SIG-M5 (cell line): ENCODE measurements at regions not wholly inside any gene's neighbourhood (a gene's known extent, or its start where the extent isn't known, plus 50 kb on each side); places are given as distances from the start of the nearest gene placed in this dataset.
"Not testable (repeated sequence)": the region's sequence is repeated elsewhere in the genome, so short reads cannot be mapped to it uniquely, and the experiment has no call there.

Source experiments
- DNase-seq: peaks from one replicate; lab custom pipeline; 2025; lab: John Stamatoyannopoulos, UW

DNA sequence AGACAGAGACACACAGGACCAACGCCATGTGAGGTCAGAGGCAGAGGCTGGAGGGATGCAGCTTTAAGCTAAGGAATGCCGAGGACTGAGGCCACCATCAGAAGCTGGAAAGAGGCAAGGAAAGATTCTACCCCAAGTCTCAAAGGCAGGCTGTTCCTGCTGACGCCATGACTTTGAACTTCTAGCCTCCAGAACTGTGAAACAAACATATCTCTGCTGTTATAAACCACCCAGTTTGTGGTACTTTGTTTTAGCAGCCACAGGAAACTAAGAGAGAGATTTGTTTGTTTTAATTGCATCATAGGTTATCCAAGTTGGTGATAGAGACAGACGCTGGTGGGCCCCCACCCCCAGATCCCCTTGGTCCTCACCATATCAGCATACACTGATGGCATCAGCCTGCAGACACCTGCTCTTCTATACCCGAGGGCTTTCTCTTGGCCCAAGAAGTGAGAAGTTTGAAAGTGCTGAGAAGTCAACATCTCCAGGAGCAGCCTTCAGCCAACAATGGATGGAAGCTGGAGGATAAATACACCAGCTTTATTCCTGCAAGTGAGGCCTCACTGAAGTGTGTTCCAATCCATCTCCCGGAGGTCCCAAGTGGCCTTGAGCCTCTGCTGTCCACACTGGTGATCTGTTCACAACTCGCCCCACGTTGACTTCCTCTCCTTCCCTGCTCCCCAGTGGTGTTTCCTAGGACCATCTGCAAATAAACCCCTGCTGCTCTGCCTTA is 154.7 kb downstream of the BTBD3 start:
- no peak for DNase-seq

DNA sequence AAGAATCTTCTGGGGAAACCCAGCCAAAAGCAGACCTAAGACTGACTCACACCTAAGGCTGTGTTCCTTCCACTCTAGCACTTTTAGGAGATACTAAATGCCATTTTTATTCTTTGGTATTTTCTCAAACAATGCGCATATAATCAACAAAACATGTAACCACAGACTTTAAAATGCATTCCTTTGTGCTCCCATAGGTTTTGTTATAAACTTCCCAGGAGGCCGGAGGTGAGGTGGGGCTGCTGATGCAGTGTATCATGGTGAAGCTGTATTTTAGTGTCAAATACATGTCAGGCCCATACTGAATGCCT is 155.2 kb downstream of the BTBD3 start:
- no peak for DNase-seq

DNA sequence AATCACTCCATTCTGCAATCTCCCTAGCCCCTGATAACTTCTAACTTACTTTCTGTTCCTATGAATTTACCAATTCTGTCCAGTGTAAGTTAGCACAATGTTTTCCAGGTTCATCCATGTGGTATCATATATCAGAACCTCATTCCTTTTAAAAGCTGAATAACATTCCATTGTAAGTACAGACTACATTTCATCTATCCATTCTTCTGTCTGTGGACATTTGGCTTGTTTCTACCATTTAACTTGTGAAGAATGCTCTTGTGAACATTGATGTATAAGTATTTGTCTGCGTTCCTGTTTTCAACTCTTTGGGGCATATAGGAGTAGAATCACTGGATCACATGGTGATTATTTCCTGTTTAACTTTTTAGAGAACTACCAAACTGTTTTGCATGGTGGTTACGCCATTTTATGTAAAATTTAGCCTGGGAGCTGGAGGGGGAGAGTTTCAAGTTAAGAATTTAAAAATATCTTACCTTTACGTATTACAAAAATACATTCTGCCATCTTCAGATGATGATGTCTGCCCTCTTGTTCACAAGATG is 156.5 kb downstream of the BTBD3 start:
- no peak for DNase-seq

DNA sequence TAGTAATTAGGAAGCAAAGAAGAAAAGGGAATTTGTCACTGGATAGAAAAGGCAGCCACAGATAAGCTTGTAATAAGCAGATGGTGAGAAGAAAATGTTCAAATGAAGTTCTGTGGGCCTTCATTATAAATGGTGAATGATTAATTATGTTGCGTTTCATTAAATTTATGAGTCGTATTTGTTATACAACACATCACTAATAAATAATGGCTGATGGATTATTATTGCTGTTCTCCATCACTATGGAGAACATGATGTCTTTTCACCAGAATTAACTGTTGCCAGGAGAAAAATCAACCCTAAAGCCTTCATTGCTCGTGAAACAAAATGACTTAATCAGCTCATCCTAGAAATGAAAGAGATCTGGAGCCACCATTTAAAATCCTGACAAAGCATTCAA is 158.5 kb downstream of the BTBD3 start:
- no peak for DNase-seq

DNA sequence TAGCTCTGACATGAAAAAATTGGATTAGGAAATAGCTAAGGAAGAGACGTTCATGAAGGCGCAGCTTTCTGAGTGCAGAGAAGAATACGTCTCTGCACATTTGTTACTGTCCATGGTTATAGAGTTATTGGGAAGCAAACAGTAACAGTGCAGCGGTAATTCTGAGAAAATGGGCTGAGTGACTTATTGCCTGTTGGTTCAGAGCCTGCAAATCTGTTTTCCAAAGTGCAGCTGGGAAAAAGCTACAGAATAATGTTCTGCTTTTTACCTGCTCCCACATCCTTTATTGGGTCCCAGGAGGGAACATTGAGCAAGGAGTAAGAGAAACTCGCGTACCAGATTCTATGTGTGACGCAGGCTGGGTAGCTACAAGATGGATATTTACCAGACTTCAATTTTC is 160.2 kb downstream of the BTBD3 start:
- no peak for DNase-seq

DNA sequence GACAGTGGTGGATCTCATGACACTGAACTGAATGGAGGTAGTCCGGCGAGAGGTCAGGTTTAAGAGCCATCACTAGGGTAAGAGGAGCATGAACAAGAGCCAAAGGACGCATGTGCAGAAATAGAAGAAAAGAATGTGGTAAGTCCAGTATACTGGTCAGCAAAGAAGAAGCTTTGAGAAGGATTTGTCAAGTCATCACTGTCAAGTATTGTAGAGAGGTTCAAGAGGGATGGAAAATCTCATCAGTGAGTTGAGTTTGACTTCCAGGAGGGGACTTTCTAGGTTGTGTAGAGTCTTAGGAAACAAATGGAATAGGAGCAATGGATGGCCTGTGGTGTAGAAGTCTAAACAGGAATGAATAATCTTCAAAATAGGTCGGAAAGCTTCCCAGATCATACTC is 161.8 kb downstream of the BTBD3 start:
- no peak for DNase-seq

DNA sequence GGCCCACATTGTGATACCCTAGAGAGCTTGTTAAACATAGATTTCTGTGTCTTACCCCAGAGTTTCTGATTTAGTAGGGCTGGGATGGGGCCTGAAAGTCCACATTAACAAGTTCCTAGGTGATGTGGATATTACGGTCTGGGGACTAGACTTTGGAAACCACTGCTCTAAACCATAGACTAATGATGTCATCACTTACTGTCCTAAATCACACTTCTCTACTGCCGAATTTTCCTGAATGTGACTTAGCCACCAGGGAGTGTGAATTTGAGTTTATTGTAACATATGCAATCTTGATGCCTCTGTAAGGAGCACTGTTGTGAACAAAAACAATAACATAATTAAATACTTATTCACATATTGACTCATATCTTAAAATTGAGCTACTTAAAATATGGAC is 165.6 kb downstream of the BTBD3 start:
- no peak for DNase-seq

DNA sequence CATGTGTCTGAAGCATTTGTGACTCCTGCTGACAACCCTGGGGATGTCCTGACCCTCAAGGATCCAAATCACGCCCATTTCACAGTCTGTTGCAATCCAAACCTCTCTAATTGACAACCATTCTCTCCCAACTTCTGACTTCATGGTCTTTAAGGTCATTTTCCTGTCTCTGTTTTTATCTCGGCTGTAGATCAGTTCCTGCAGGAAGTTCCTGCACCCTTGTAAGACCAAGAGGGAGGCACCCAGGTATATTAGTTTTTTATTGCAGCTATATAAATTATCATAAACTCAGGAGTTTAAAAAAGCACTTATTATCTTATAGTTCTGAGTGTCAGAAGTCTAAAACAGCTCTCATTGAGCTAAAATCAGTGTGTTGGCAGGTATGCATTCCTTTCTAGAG is 166.8 kb downstream of the BTBD3 start:
- DNase-seq = no peak

DNA sequence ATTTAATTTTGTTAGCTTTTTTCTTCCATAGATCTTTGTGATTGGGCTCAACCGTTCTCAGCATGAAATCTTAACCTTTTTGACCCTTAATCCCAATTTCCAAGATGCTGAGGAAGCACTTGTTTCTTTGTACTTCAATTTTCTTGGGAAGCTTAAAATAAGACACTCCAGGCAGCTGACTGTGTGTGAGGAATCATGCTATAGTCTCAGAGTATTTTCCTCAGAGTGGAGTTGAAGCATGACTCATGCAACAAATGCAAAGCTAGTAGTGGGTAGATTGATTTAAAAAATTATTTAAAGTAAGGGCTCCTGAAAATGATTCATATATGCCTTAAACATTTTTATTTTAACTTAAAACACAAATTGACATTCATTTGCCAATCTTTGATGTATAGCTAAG is 168.7 kb downstream of the BTBD3 start:
- DNase-seq = no peak

DNA sequence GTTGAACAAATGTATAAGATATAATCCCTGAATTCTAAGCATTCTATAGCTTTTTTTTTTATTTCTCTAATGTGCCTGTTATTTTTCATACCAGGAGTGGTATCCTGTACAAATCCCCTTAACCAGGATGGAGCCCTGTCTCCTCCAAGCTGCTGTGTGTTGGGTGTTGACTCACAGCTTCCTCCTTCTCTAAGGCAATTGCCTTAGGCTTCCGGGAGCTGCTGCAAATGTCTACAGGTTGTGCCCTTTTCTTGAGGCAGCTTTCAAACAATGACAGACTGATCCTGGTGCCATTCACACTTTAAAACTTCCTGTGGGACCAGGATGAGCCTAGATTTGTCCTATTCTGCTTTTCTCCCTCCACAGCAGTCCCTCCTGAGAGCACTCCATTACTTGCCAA is 173.2 kb downstream of the BTBD3 start:
- DNase-seq = no peak

DNA sequence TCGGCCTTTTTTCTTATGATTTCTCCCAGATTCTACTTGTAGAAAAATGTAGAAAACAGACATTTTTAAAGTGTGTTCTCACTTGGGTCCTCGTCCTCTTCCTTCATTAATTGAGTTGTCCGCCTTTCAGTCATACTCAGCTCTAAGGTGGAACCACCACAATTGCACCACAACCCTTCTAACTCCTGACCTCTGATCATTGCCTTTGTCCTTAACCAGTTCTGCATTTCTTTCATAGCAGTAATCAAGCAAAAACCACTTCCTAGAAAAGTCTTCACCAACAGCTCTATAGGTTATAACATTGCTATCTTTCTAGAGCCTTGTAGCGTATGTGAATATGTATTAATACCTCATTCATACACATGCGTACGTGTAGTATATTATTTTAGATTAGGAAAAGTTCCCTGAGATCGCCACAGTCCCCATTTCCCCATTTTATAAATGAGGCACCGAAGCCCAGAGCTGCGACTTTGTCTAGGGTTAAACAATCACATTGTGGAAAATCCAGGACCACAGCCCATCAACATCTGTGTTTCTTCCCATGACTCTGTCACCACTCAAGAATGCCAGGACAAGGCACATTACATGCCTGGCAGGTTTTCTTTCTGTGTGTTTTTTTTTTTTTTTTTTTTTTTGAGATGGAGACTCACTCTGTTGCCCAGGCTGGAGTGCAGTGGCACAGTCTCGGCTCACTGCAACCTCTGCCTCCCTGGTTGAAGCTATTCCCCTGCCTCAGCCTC is 175.5 kb downstream of the BTBD3 start:
- DNase-seq = no peak

DNA sequence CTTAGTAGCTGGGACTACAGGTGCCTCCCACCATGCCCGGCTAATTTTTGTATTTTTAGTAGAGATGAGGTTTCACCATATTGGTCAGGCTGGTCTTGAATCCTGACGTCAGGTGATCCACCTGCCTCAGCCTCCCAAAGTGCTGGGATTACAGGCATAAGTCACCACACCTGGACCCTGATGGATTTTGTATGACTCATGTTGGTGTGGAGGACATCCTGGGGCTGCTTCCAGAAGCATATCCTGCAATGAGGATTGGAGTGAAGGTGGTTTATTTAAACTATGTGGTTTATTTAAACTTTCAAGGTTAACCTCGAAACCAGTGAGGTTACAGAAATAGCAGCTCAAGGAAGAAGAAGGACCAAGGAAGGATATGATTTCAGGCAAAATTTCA is 176.1 kb downstream of the BTBD3 start:
- not testable (repeated sequence) for DNase-seq

DNA sequence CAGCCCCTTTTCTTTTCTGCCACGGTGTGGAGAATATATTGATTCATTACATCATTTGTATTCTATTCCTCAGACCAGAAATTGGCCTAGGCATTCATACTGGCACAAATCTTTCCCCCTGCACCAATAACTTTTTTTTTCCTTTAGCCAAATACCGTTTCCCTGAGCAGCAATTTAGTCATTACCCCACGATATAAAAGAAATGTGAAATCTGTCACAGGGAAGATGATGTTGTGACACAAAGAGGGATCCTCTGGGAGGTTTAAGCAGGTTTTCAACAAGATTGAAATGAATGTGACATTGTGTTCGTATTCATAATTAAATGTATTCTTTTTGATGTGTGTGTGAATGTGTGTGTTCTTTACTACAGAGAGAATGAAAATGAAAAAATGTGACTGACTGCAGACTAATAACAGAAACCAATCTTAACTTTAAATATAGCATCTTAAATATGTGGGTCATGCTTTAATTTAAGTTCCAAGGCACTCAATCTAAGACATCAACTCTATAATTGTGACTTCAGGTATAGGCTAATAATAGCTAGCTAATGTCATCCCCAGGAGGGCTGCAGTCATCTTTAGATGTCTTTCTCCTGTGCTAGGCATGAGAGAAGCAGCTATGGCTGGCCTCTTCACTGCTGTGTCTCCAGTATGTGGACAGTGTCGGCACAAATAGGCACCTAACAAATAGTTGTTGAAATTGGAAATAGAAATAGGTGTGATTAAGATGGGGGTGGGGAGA is 177.7 kb downstream of the BTBD3 start:
- no peak for DNase-seq

DNA sequence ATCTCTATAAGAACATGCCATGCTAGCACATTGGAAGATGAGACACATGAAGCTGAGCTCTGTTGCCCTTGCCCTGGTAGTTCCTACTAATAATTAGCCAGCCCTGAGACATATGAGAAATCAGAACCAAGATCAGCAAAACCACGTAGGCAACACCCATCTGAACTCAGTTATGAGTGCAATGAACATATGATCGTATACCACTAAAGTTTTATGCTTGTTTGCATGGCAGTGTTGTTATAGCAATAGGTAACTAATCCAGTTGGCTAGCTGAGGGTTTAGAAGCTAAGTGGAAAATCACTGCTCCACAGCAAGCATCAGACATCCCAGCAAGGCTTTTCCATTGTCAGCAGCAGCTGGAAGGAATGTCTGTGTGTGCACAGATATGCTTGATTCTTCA is 180.7 kb downstream of the BTBD3 start:
- DNase-seq = no peak

DNA sequence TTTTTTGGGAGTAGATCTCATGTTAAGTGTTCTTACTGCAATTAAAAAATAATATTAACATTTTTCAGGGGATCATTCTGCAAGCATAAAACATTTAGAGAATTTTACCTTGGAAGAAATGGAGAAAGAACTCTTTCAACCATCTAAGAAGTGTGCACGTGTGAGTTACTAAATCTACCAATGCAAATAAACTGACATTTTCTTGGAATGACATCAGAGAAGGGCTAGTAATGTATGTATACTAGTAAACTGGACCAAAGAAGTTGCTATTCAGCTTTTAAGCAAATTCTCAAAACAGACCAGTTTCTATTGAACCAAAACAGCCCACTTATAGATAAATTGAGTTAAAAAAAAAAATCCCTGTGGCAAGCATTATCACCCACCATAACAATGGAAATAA is 191.2 kb downstream of the BTBD3 start:
- DNase-seq = no peak

DNA sequence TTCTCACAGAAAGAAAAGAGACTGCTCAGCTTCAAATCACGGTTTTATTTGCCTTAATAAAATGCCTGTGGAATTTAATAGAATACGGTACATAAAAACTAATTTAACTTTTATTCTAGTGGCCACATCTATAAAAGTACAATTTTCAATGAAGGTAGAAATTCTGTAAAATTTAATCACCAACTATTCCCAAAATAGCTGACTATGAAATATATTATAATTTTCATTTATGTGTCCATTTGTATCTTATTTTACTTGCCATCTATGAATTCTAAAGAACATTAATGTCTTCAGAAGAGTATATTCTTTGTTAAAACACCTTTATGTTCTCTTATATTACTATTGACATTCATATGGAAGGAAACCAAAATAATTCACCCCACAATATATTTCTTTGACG is 192.6 kb downstream of the BTBD3 start:
- no peak for DNase-seq

DNA sequence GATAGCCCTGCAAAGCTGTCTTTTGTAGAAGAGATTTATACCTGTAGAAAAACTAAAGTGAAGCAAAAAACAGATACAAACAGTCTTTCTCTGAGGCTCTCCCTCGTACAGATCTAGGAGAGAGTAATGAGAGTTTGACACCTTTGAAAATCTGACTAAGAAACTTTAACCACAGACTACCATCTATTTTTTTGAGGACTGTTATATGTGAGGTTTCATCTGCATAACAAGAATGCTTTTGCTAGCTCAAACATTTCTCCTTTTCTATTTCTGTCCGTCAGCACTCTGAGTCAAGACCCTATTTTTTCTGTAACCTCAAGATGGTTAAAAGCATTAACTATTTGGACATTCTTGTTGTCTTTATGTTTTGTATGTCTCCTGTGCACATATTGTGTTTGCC is 193.0 kb downstream of the BTBD3 start:
- no peak for DNase-seq

DNA sequence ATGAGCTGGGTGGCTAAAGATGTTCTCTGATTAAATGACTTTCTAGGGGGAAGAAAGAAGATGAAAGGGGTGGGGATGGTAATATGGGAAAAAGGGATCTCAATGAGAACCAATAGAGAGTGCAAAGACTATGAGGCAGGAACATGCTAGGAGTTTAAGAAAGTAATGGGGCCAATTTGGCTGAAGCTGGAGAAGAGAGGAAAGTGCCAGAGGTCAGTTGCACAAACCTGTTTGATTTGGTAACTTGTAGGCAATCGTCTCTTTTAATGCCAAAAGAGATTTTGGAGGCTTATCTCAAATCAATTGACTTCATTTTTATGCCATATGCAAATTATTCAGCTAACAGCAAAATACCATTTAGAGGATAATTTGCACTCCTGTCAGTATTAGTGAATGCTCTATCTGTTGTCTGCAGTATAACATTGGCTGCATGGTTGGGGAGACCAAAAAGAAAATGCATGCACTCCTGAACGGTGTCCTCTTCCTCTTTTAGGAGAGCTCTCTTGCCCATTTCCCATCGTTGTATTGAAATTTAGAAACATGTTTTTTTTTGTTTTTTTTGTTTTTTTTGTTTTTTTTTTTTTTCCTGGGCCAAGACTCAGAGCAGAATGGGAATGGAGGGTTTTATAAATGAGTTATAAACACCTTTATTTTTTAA is 193.9 kb downstream of the BTBD3 start:
- DNase-seq = no peak

DNA sequence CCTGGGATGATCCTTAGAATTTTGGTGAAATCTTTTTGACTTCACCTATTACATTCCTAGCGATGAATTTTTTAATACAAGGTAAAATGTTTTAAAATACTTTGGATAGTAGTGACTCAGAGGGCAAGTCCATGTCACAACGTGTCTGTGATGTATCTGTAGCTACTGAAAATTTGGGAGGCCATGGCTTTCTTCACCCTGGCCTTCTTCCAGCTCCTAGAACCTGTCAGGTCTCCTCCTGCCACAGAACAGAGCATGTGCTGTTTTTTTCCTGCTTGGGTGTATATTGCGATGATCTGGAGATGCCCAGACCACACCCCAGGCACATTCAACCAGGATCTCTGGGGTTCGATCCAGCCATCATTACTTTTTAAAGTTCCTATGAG is 194.4 kb downstream of the BTBD3 start:
- no peak for DNase-seq

DNA sequence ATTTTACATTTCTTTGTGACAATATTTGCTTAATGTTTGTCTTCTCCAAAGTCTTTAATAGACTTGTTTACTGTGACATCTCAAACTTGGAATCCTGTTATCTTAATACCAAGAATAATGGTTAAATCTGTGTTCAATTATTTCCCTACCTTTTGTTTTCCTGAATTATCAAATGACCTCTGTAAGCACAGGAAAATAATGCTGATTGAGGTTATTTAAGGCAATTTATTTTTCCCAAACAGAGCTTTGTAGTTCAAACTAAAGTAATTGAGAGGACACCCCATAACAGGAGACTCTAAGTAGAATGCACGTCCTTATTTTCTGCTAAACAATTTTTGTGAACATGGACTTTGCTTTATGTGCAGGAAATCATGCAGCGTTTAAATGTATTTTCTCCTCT is 195.0 kb downstream of the BTBD3 start:
- DNase-seq = no peak

DNA sequence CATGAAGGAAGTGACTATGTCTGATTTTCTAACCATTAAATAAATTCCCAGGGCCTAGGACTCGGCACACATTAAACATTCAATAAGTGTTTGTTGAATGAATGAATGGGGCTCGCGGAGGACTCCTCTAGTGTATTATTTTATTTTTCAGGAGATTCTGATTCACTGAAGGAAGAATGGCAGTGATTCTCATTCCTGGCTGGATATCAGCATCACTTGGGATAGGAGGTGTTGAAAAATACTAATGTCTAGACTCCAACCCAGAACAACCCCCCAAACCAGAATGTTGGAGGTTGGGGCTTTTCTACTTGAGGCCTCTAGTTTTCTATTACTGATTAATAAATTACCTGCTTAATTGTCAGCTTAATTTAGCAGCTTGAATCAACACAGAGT is 195.4 kb downstream of the BTBD3 start:
- no peak for DNase-seq
